NCI-H69 (cell line): ENCODE measurements at regions not wholly inside any gene's neighbourhood (a gene's known extent, or its start where the extent isn't known, plus 50 kb on each side); places are given as distances from the start of the nearest gene placed in this dataset.

Experiments
- DNase-seq: peaks from one replicate; lab custom pipeline; 2025; lab: John Stamatoyannopoulos, UW

DNA sequence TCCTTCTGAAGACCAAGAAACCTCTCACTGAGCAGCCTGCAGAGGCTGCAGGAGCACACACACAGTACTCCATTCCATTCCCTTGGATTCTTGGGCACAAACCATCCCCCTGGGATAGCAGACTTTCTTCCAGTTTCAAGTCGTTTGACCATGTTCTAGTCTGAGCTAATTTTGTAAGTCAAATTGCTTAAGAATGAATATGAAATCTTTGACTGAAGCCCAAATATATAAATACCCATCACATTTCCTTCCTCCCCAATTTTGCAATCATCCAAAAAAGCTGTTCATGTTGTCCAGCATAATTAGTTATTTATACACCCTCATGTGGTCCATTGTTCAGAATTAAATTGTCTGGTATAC is 231.2 kb upstream of the TPRG1 start:
- no peak for DNase-seq

- no peak for DNase-seq
These were observed 230.7 kb upstream of the TPRG1 start for GRCh38 chr3:188941103-188941502.

- no peak for DNase-seq
These were observed 229.6 kb upstream of the TPRG1 start for GRCh38 chr3:188942191-188942590.

- DNase-seq: no peak
These were observed 228.2 kb upstream of the TPRG1 start for GRCh38 chr3:188943591-188943990.

- DNase-seq: no peak
These were observed 227.7 kb upstream of the TPRG1 start for GRCh38 chr3:188944108-188944507.

DNA sequence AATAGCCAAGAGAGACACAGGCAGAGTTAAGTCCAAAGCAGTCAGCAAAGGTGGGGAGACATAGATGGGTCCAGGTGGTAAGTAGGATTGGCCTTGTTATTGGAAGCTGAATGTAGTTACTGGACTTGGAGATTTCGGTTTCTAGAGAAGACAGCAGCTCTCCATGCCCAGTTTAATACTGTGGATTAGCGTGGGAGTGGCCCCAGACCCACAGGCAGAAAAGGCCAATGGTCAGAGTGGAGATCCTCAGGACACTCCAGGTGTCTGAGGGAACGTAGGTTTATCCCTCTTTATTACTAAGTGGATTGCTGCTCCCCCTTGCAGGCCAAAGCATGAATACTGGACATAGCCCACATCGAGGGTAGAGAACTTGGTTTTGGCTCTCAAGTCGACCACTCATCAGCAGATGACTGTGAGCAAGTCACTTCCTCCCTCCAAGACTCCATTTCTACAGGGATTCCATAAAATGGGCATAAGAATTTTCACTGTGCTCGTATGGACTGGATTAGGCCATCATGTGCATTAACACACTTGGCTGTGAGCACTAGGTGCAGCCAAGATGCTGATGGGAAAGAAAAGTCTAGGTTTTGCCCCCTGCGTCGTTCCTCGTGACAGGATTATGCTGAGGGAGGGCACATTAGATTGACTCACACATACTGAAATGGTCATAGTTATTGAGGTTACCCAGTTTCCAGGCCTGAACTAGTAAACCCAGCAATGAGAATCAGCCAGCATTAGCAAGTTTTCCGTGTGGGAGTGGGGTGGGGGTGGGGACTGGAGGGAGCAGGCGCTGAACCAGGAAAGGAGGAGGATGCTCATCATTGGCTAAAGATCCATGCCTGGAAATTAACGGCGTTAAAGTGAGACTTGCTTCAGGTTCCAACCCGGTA is 225.2 kb upstream of the TPRG1 start:
- DNase-seq: peak; percentile 46

- peak; percentile 97 for DNase-seq
These were observed 224.1 kb upstream of the TPRG1 start for GRCh38 chr3:188947401-188948280.

GRCh38 chr3:188948281-188948996 is 223.3 kb upstream of the TPRG1 start:
- peak; percentile 55 for DNase-seq

- no peak for DNase-seq
These were observed 222.8 kb upstream of the TPRG1 start for GRCh38 chr3:188948997-188949389.

GRCh38 chr3:188949456-188949855 is 222.3 kb upstream of the TPRG1 start:
- DNase-seq: no peak

- no peak for DNase-seq
These were observed 221.8 kb upstream of the TPRG1 start for GRCh38 chr3:188949996-188950395.

- peak; percentile 27 for DNase-seq
These were observed 220.8 kb upstream of the TPRG1 start for GRCh38 chr3:188950832-188951489.

DNA sequence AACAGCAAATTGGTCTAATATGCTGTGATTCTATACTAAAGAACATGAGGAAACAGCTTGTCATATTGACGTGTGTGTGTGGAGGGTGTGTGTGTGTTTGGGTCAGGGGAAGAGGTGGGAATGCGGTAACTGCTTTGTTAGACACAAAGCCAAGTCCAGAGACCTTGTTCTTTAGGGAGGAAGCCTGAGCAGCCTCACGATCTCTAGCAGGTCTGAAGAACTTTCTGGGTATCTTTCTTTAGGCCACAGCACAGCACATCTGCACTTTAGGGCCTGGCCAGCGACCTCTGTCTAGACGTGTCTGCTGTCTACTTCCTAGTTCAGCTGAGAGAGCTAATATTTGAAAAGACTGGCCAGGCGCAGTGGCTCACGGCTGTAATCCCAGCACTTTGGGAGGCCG is 220.0 kb upstream of the TPRG1 start:
- DNase-seq: no peak

DNA sequence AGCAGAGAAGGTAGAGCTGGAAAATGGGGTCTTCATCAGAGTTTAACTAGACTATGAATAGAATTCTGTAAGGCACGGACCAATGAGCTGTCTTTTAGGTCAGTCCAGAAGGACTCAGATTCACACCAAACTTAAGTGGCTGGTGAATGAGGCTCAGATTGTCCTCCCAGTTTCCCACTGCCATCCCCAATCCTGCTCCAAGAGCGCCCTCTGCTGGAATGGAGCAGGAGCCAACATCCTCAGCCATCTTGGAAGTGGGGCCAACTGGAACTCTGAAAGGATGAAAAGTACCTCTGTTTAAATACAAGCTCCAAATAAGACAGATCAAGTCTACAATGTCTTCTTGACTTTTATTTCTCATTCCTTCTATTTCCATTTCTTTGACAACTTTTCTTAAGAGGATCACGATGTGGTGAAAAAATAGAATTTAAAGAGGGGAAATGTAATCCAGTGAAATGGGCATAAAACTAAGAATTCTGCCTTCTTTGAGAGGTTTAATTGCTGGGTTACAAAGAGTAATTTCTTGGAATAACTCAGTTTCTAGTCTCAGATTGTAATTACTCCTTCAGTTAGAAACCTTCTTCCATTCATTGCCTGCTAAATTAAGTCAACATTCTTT is 217.1 kb upstream of the TPRG1 start:
- DNase-seq: peak; percentile 86

DNA sequence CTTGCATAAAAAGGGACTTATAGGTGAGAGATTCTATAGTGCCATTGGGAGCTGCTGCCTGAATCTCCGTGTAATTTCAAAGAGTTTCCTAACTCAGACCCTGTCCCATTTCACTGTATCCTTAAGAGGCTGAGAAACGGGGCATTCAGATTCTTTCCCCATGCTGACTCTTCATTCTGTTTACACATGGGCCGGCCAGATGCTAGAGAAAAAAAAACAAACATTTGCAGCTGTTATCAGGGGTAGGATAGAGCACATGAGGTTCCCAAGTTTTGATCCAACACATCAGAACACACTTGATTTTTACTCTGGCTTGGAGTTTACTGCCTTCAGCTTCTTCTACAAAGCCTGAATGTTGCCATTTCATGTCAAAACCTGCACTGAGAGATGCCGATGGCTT is 215.9 kb upstream of the TPRG1 start:
- DNase-seq: no peak

DNA sequence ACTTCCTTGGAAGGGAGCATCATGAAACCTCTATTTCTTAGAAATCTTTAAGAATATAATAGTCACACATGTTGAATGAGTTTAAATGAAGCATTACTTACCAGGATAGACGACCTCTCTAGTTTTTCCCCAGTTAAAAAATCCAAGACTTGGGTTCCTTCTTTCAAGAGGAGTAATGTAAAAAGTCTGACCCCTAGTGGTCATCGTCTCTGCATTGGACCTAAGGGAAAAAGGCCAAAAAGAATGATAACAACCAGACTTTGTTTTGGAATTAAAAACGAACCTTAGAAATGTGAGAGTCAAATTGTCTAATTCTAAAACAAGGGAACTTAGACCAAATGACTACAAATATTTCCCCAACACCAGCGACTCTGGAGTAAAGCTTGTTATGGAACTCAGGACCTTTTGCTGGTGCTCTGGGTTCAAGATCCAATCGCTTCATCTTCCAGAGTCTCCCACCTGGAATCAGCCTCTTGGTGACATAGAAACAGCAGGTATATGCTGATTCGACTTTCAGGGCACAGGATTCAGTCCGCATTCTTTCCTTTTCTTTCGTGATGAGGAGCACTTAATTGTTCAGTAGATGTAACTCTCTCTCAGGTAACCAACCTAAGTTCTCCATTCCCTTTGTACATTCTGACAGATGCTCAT is 214.8 kb upstream of the TPRG1 start:
- peak; percentile 64 for DNase-seq

- DNase-seq: no peak
These were observed 212.8 kb upstream of the TPRG1 start for GRCh38 chr3:188959013-188959412.

- no peak for DNase-seq
These were observed 209.2 kb upstream of the TPRG1 start for GRCh38 chr3:188962253-188963247.

DNA sequence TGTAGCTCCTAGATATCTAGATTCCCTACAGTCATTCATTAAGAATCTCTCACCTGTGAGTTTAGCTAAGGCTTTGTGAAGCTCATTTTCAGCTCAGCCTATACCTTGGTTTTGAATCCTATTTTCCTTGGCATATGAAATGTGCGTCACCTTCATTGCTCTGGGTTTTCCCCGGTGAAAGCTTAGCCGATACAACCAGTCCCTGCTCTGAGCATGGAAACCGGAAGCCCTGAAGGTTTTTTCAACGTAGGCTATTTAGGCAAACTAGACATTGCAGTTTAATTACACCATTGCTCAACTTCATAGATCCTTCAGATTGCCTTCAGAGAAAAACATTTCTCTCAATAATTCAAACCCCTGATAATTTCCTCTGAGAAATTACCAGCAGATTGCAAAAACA is 206.8 kb upstream of the TPRG1 start:
- no peak for DNase-seq

DNA sequence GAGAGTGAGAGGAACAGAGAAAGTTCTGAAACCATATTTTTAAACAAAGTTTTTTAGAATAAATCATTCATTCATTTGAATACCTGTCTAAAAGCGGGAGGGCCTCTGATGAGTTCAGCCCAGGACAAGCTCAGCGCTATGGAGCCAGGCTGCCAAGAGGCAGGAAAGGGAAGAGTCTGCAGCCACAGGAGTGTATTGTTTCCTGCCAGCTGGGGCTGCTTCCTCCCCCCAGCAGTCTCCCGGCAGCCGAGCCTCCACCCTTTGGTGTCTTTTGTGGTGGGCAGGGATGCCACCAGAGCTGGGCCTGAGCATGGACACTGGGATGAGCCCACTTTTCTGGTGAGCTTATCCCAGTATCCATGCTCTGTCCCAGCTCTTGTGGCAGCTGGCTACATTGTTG is 199.5 kb upstream of the TPRG1 start:
- no peak for DNase-seq
